DOHH2 (cell line): ENCODE measurements at regions not wholly inside any gene's neighbourhood (a gene's known extent, or its start where the extent isn't known, plus 50 kb on each side); places are given as distances from the start of the nearest gene placed in this dataset.

Experiments
- H3F3A ChIP-seq: fragments of 200-600 bp; sonication (generic), shearing (Covaris generic); 2 replicates; pipeline ENCODE4 v1.6.0; 2016; ENCODE audit warnings: antibody characterized with exemption, mild to moderate bottlenecking; ENCODE audit not compliant: control insufficient read depth, insufficient read depth
- H3K27ac ChIP-seq: fragments of 200-600 bp; sonication (generic); 2 replicates; pipeline ENCODE4 v1.5.1; 2014; ENCODE audit warnings: low read depth, mild to moderate bottlenecking, low read length, moderate library complexity
- H3K27me3 ChIP-seq: fragments of 200-600 bp; sonication (generic); 2 replicates; pipeline ENCODE4 v1.6.1; 2014; ENCODE audit warnings: mild to moderate bottlenecking, low read length, mixed read lengths; ENCODE audit not compliant: control insufficient read depth
- H3K36me3 ChIP-seq: fragments of 200-600 bp; sonication (generic); 2 replicates; pipeline ENCODE4 v1.6.1; 2014; ENCODE audit warnings: mild to moderate bottlenecking, low read length, moderate library complexity, mixed read lengths; ENCODE audit not compliant: control insufficient read depth
- H3K4me1 ChIP-seq: fragments of 200-600 bp; sonication (generic); 2 replicates; pipeline ENCODE4 v1.6.1; 2014; ENCODE audit warnings: mild to moderate bottlenecking, low read length, mixed read lengths; ENCODE audit not compliant: control insufficient read depth
- H3K4me2 ChIP-seq: fragments of 200-600 bp; sonication (generic); 2 replicates; pipeline ENCODE4 v1.6.0; 2014; ENCODE audit warnings: mild to moderate bottlenecking, low read length, moderate library complexity
- H3K4me3 ChIP-seq: fragments of 200-600 bp; sonication (generic); 2 replicates; pipeline ENCODE4 v1.5.1; 2014; ENCODE audit warnings: mild to moderate bottlenecking, low read length, mixed read lengths
- H3K79me2 ChIP-seq: fragments of 200-600 bp; sonication (generic); 2 replicates; pipeline ENCODE4 v1.6.1; 2014; ENCODE audit warnings: mild to moderate bottlenecking, low read length, mixed read lengths; ENCODE audit not compliant: control insufficient read depth
- H3K9me2 ChIP-seq: fragments of 200-600 bp; sonication (generic); replicated peaks from 2 replicates; pipeline ENCODE4 v1.6.1; 2014; ENCODE audit warnings: mild to moderate bottlenecking, low read length, mixed read lengths; ENCODE audit not compliant: control insufficient read depth
- H3K9me3 ChIP-seq: fragments of 200-600 bp; sonication (generic); 2 replicates; pipeline ENCODE4 v1.6.1; 2014; ENCODE audit warnings: antibody characterized with exemption, low read length, mixed read lengths; ENCODE audit not compliant: control insufficient read depth, insufficient read depth
- H4K20me1 ChIP-seq: fragments of 200-600 bp; sonication (generic); 2 replicates; pipeline ENCODE4 v1.6.0; 2014; ENCODE audit warnings: low read depth, mild to moderate bottlenecking, antibody characterized with exemption, low read length, moderate library complexity; ENCODE audit not compliant: control insufficient read depth, insufficient read depth
- EZH2phosphoT487 ChIP-seq: fragments of 200-600 bp; sonication (generic); IDR thresholded peaks from 2 replicates; pipeline ENCODE4 v1.6.1; 2017; ENCODE audit warnings: borderline replicate concordance, mild to moderate bottlenecking, antibody characterized with exemption, low read length, moderate library complexity, mixed read lengths
- TF ChIP-seq, protein P1 (sequence below): fragments of 200-600 bp; sonication (generic); IDR thresholded peaks from one replicate; pipeline ENCODE4 v1.5.1; 2014; ENCODE audit warnings: antibody characterized with exemption, mild to moderate bottlenecking, low read depth, low read length; ENCODE audit not compliant: poor library complexity, severe bottlenecking

DNA sequence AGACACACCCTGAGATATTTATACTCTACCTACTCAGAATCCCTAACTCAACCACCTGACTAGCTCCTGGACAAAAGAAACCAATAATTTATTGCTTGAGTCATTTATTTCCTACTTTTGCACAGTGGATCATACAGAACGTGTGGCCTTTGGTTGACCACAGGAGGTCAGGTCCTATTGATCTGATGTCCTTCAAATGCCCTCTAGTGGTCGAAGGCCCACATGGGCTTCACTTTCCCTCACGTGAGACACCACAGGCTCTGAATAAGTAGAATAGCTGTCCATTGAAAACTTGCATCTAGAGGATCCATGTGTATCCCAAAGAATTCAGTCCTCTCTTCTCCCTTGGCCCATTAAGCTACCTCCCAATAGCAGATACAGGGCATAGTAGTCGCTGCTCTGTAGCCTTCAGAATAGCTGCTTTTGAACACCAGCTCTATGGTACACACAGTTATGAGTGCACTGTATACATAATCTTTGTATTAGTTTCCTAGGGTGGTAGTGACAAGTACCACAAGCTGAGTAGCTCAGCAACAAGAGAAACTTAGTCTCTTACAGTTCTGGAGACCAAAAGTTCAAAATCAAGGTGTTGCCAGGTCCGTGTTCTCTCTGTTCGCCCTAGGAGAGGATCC is 177.6 kb upstream of the SMARCA2 start:
- Histone ChIP-seq H3K27ac (no peak overlapping the region), H3F3A (no peaks in the 10 kb centered on the region), H3K9me3 (no peaks in the 10 kb centered on the region), H3K4me3 (no peak overlapping the region), H3K9me2 (no peaks in the 10 kb centered on the region), H3K79me2 (no peaks in the 10 kb centered on the region), H3K36me3 (no peaks in the 10 kb centered on the region), H3K27me3 (no peaks in the 10 kb centered on the region), H4K20me1 (no peaks in the 10 kb centered on the region), H3K4me1 (no peaks in the 10 kb centered on the region), H3K4me2 (no peak overlapping the region)
- TF ChIP-seq, protein P1, sequence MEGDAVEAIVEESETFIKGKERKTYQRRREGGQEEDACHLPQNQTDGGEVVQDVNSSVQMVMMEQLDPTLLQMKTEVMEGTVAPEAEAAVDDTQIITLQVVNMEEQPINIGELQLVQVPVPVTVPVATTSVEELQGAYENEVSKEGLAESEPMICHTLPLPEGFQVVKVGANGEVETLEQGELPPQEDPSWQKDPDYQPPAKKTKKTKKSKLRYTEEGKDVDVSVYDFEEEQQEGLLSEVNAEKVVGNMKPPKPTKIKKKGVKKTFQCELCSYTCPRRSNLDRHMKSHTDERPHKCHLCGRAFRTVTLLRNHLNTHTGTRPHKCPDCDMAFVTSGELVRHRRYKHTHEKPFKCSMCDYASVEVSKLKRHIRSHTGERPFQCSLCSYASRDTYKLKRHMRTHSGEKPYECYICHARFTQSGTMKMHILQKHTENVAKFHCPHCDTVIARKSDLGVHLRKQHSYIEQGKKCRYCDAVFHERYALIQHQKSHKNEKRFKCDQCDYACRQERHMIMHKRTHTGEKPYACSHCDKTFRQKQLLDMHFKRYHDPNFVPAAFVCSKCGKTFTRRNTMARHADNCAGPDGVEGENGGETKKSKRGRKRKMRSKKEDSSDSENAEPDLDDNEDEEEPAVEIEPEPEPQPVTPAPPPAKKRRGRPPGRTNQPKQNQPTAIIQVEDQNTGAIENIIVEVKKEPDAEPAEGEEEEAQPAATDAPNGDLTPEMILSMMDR: peak; percentile 67
- no peak for TF ChIP-seq EZH2phosphoT487

DNA sequence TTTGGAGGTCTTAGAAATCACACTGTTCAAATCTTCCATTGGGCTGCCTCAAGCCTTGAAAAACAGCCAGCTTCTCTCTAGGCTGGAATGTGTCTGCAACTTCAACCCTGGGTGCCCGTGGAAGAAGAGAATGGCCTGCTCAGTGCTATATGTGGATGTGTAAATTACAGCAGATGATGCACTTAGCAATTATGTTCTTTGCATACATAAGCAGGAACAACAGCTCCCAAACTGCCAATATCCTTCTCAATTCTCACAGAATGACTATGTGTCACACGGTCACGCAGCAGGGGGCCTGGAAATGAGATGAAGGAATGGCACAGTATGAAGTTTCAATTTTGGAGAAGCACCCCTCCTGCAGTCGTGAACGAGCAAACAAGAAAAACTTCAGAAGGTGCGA is 175.2 kb upstream of the SMARCA2 start:
- Histone ChIP-seq H3K9me3 (no peaks in the 10 kb centered on the region), H4K20me1 (no peaks in the 10 kb centered on the region), H3K4me3 (no peak overlapping the region), H3K9me2 (no peaks in the 10 kb centered on the region), H3K27me3 (no peaks in the 10 kb centered on the region), H3F3A (no peaks in the 10 kb centered on the region), H3K36me3 (no peaks in the 10 kb centered on the region), H3K79me2 (no peaks in the 10 kb centered on the region), H3K4me2 (no peak overlapping the region), H3K4me1 (no peaks in the 10 kb centered on the region), H3K27ac (no peak overlapping the region)
- TF ChIP-seq, protein P1: no peak
- TF ChIP-seq EZH2phosphoT487: no peak

DNA sequence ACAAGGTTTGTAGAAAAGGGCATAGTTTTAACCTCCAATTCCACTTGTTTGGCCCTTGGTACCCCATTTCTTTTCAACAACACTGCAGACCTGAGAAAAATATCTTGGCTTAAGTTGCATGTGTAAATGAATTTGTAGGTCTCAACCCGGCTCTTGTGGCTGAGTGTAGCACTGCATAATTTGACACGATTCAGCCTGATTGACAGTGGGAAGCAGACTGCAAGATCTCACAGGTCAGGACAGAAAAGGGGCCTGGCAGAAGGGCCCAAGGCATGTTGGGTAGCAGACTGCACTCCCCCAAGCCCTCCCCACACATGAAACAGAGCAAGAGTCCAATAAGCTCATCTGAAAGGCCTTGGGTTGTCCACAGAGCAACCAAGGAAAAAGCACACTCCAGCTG is 169.7 kb upstream of the SMARCA2 start:
- Histone ChIP-seq H3K9me3 (no peaks in the 10 kb centered on the region), H3K36me3 (no peaks in the 10 kb centered on the region), H4K20me1 (no peaks in the 10 kb centered on the region), H3K4me3 (no peak overlapping the region), H3K4me2 (no peak overlapping the region), H3K27ac (no peak overlapping the region), H3K27me3 (no peaks in the 10 kb centered on the region), H3K9me2 (no peaks in the 10 kb centered on the region), H3F3A (no peaks in the 10 kb centered on the region), H3K4me1 (no peaks in the 10 kb centered on the region), H3K79me2 (no peaks in the 10 kb centered on the region)
- TF ChIP-seq, protein P1: no peak
- TF ChIP-seq EZH2phosphoT487: no peak
